HFF-Myc (cell line): ENCODE measurements at regions not wholly inside any gene's neighbourhood (a gene's known extent, or its start where the extent isn't known, plus 50 kb on each side); places are given as distances from the start of the nearest gene placed in this dataset.

ENCODE experiments used
- DNase-seq: peaks from one replicate; pipeline ENCODE4 v3.0.0-alpha.2; 2011; ENCODE audit warnings: low read depth; ENCODE audit errors: extremely low read depth
- H3K4me3 ChIP-seq: replicated peaks from 2 replicates; pipeline ENCODE4 v1.5.1; 2011; ENCODE audit warnings: low read depth, mild to moderate bottlenecking, control low read depth, low read length
- TF ChIP-seq, protein P1 (sequence below): IDR thresholded peaks from 2 replicates; pipeline ENCODE4 v1.5.1; 2012; ENCODE audit warnings: mild to moderate bottlenecking, low read depth, low read length, control low read depth; ENCODE audit errors: missing control alignments

DNA sequence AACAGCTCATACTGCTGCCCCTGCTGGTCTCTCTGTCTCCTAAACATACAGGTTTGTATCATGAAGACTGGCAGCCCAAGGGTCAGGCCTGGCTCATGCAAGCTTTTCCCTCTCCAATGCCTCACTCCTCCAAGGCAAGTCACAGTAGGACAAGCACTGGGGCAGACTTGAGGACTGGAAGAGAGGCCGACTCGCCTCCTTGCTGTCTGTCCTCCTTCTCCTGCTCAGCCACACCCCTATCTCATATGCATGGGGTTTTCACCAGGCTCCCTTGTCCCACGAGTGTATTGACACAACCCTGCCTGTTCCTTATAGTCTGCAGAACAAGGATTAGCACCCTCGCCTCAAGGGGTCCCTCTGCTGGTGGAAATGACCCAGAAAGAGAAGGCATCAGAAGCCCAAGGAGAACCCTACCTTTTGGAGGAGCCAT is 223.7 kb downstream of the SOX11 start:
- no peak for DNase-seq

GRCh38 chr2:5921081-5921642 is 229.0 kb downstream of the SOX11 start:
- TF ChIP-seq, protein P1, sequence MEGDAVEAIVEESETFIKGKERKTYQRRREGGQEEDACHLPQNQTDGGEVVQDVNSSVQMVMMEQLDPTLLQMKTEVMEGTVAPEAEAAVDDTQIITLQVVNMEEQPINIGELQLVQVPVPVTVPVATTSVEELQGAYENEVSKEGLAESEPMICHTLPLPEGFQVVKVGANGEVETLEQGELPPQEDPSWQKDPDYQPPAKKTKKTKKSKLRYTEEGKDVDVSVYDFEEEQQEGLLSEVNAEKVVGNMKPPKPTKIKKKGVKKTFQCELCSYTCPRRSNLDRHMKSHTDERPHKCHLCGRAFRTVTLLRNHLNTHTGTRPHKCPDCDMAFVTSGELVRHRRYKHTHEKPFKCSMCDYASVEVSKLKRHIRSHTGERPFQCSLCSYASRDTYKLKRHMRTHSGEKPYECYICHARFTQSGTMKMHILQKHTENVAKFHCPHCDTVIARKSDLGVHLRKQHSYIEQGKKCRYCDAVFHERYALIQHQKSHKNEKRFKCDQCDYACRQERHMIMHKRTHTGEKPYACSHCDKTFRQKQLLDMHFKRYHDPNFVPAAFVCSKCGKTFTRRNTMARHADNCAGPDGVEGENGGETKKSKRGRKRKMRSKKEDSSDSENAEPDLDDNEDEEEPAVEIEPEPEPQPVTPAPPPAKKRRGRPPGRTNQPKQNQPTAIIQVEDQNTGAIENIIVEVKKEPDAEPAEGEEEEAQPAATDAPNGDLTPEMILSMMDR: no peak
- H3K4me3 ChIP-seq: no peak overlapping the region
- no peak for DNase-seq

More for the DNA sequence above, 223.7 kb downstream of the SOX11 start:
- TF ChIP-seq, protein P1: peak; percentile 25
- no peak overlapping the region for H3K4me3 ChIP-seq

GRCh38 chr2:5923957-5924945 is 232.1 kb downstream of the SOX11 start:
- H3K4me3 ChIP-seq: no peak overlapping the region
- no peak for DNase-seq
- TF ChIP-seq, protein P1: no peak

DNA sequence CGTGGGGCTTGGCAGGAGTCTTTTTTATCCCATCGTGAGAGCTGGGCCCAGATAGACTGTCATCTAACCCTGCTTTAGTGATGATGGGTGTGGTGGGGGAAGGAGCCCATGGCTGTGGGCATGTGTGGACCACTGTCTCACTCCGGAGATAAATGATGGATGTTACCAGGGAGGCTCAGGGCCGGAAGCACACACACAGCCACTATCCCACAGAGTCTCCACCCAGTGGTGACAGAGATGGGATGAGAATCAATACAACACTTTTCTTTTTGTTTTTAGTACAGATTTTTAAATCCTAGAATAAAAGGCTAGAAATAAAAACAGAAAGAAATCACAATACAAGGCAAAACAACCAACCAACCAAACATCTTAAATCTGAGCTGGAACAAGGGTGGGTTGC is 233.4 kb downstream of the SOX11 start:
- TF ChIP-seq, protein P1: no peak
- DNase-seq: no peak
- no peak overlapping the region for H3K4me3 ChIP-seq

DNA sequence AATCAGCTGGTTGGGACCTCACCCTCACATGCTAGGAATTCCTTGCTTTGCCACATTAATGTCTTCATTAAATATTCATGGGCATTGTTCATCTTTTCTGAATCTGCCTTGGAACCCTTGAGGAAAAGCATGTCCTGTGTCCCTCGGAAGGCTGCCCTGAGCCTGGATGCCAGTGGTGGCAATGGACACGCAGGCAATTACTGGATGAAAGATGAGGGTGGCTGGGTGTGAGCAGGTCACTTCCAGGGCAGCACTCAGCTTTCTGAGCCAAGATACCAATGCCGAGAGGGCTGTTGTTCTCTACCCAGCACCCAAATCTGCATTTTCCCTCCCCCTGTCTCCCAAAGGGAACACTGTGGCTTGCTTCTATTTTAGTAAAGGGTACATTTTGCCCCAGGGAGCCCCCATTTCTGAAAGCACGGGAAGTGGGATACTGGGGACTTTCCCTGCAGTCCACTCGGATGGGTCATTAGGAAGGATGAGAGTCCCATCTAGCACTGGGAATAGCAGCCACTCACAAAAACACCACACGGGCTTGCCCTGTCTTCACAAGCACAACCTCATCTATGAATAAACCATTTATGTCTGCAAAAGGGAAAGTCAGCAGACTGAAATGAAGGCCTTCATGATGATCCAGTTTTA is 234.8 kb downstream of the SOX11 start:
- DNase-seq: no peak
- TF ChIP-seq, protein P1: no peak
- H3K4me3 ChIP-seq: no peak overlapping the region

GRCh38 chr2:5932556-5933469 is 240.6 kb downstream of the SOX11 start:
- TF ChIP-seq, protein P1: no peak
- DNase-seq: no peak
- no peak overlapping the region for H3K4me3 ChIP-seq
